ENCODE measurements at regions not wholly inside any gene's neighbourhood (a gene's known extent, or its start where the extent isn't known, plus 50 kb on each side); places are given as distances from the start of the nearest gene placed in this dataset.

GRCh38 chr11:64466115-64466718 lies 89.5 kb upstream of the SLC22A11 start:
- TF ChIP-seq, protein P1, sequence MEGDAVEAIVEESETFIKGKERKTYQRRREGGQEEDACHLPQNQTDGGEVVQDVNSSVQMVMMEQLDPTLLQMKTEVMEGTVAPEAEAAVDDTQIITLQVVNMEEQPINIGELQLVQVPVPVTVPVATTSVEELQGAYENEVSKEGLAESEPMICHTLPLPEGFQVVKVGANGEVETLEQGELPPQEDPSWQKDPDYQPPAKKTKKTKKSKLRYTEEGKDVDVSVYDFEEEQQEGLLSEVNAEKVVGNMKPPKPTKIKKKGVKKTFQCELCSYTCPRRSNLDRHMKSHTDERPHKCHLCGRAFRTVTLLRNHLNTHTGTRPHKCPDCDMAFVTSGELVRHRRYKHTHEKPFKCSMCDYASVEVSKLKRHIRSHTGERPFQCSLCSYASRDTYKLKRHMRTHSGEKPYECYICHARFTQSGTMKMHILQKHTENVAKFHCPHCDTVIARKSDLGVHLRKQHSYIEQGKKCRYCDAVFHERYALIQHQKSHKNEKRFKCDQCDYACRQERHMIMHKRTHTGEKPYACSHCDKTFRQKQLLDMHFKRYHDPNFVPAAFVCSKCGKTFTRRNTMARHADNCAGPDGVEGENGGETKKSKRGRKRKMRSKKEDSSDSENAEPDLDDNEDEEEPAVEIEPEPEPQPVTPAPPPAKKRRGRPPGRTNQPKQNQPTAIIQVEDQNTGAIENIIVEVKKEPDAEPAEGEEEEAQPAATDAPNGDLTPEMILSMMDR (IDR thresholded peaks at IDR 0.05) = no peak
- TF ChIP-seq POLR2AphosphoS5 (IDR thresholded peaks at IDR 0.05; ENCODE audit: low read depth, low read length) (no peak), SIN3A (IDR thresholded peaks at IDR 0.05; ENCODE audit: borderline replicate concordance, insufficient read depth, low read depth, low read length) (no peak)
- TF ChIP-seq, protein P2, sequence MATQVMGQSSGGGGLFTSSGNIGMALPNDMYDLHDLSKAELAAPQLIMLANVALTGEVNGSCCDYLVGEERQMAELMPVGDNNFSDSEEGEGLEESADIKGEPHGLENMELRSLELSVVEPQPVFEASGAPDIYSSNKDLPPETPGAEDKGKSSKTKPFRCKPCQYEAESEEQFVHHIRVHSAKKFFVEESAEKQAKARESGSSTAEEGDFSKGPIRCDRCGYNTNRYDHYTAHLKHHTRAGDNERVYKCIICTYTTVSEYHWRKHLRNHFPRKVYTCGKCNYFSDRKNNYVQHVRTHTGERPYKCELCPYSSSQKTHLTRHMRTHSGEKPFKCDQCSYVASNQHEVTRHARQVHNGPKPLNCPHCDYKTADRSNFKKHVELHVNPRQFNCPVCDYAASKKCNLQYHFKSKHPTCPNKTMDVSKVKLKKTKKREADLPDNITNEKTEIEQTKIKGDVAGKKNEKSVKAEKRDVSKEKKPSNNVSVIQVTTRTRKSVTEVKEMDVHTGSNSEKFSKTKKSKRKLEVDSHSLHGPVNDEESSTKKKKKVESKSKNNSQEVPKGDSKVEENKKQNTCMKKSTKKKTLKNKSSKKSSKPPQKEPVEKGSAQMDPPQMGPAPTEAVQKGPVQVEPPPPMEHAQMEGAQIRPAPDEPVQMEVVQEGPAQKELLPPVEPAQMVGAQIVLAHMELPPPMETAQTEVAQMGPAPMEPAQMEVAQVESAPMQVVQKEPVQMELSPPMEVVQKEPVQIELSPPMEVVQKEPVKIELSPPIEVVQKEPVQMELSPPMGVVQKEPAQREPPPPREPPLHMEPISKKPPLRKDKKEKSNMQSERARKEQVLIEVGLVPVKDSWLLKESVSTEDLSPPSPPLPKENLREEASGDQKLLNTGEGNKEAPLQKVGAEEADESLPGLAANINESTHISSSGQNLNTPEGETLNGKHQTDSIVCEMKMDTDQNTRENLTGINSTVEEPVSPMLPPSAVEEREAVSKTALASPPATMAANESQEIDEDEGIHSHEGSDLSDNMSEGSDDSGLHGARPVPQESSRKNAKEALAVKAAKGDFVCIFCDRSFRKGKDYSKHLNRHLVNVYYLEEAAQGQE (IDR thresholded peaks at IDR 0.05; ENCODE audit: insufficient read depth in 1 of 2, low read depth in 2 of 2, low read length in 1 of 2) = no peak
